ENCODE measurements at regions not wholly inside any gene's neighbourhood (a gene's known extent, or its start where the extent isn't known, plus 50 kb on each side); places are given as distances from the start of the nearest gene placed in this dataset.

- no peak for TF ChIP-seq POLR2A (IDR thresholded peaks at IDR 0.05; ENCODE audit: low read depth, low read length)
- TF ChIP-seq SPI1 (IDR thresholded peaks at IDR 0.05; ENCODE audit: low read depth, low read length), result no peak
- TF ChIP-seq TAF1 (IDR thresholded peaks at IDR 0.05; ENCODE audit: low read depth, low read length), result no peak
- no peak for TF ChIP-seq POLR2AphosphoS5 (IDR thresholded peaks at IDR 0.05; ENCODE audit: low read depth, low read length)
- no peak for TF ChIP-seq POU2F2 (IDR thresholded peaks at IDR 0.05; ENCODE audit: low read depth, low read length)
These were observed 785.9 kb downstream of the EPHA4 start for GRCh38 chr2:220786216-220786615.
